Heart right ventricle (tissue), 16 donors: ENCODE measurements at regions not wholly inside any gene's neighbourhood (a gene's known extent, or its start where the extent isn't known, plus 50 kb on each side); places are given as distances from the start of the nearest gene placed in this dataset.
A peak's percentile ranks its signal among the peaks of the same experiment; 100 is the strongest.

ENCODE experiments used
- ATAC-seq, 8 donors: fragments of 200-7000 bp; cut with Tn5 transposase; one replicate each; pipeline ENCODE4 v1.9.1; 2020; ENCODE audit warnings: mild to moderate bottlenecking in 8 of 8, moderate library complexity in 8 of 8, moderate number of reproducible peaks in 1 of 8
- DNase-seq, 2 donors: peaks; one replicate each; pipeline ENCODE4 v3.0.0-alpha.2; 2020
- H3K27ac ChIP-seq, 10 donors: fragments of 200-600 bp; sonication (generic) in 2 of 10; one replicate each; pipeline versions ENCODE4 v1.5.0 to v1.8.0; 2020 to 2022; ENCODE audit warnings: mild to moderate bottlenecking in 3 of 10
- H3K27me3 ChIP-seq, 7 donors: fragments of 200-600 bp; one replicate each; pipeline ENCODE4 v1.8.0; 2021 to 2022; ENCODE audit warnings: mild to moderate bottlenecking in 2 of 7
- H3K36me3 ChIP-seq, 9 donors: fragments of 200-600 bp; sonication (generic) in 1 of 9; one replicate each; pipeline versions ENCODE4 v1.5.0 to v1.8.0; 2020 to 2022; ENCODE audit warnings: mild to moderate bottlenecking in 2 of 9
- H3K4me1 ChIP-seq, 9 donors: fragments of 200-600 bp; sonication (generic) in 1 of 9; one replicate each; pipeline versions ENCODE4 v1.5.0 to v1.8.0; 2020 to 2022; ENCODE audit warnings: mild to moderate bottlenecking in 4 of 9
- H3K4me3 ChIP-seq, 10 donors: fragments of 200-600 bp; sonication (generic) in 2 of 10; one replicate each; pipeline versions ENCODE4 v1.5.0 to v1.8.0; 2020 to 2022; ENCODE audit warnings: mild to moderate bottlenecking in 7 of 10, moderate library complexity in 2 of 10
- H3K9me3 ChIP-seq, 11 donors: fragments of 200-600 bp in 10 of 11; sonication (generic) in 2 of 11; one replicate each; pipeline versions ENCODE4 v1.5.0 to v1.8.0; 2013 to 2022; ENCODE audit warnings: mild to moderate bottlenecking in 2 of 11, control low read depth in 1 of 11, moderate library complexity in 1 of 11
- WGBS, 2 donors: extraction: QIAGEN DNeasy Blood & Tissue Kit; methylation state at CpG; one replicate each; pipeline ENCODE4 v1.1.7; 2013; ENCODE audit warnings: inconsistent platforms in 1 of 2; 5-methylcytosine and 5-hydroxymethylcytosine counted together
- intact Hi-C, 10 donors: fragments of 100-400 bp; cut with DNase I; formaldehyde crosslinking; loops; one replicate each; pipeline versions ENCODE4 v1.11.1 to v1.14.2; 2022
- TF ChIP-seq, protein P1 (sequence below), 9 donors: fragments of 200-600 bp; sonication (generic) in 2 of 9; IDR thresholded peaks; one replicate each; pipeline versions ENCODE4 v1.5.0 to v1.8.0; 2021 to 2022; ENCODE audit warnings: antibody characterized with exemption in 9 of 9, mild to moderate bottlenecking in 5 of 9, moderate library complexity in 1 of 9
- donor health status: Arrhythmogenic right ventricular cardiomyopathy.
- donor health status: ischemic (EF 13 %, LVEDD 7.1; RV severe dilation, severe dysfunction).
- donor health status: healthy with polysubstance abuse.
- donor health status: DM: no; HTN: yes; CAD: no.
- donor health status: DM: no; HTN: no; CAD: no.
- donor health status: ischemic (EF 25% LVEDD 6.9; RV normal size, moderate dysfunction).
- donor health status: ischemic (EF 25% LVEDD 5.7; RV mildly dilated, moderate dysfunction).
- donor health status: healthy.
- donor health status: DM: yes; HTN: yes; CAD: no.
- donor health status: Ischemic cardiomyopathy.
- donor health status: ischemic (EF 35%, LVEDD 5.7; RV mildly dilated, moderate dysfunction).
- donor health status: nonischemic (EF 11% LVEDD 7.7; RV severe dilation, severe dysfunction).
- donor health status: DM: yes; HTN: yes; CAD: no.
- donor health status: PGD.
- donor health status: ischemic (EF 29% LVEDD 5.4; RV normal size, mild dysfunction).
- donor health status: nonischemic (EF 23%, LVEDD 6.1; RV moderate dilation, normal function).

DNA sequence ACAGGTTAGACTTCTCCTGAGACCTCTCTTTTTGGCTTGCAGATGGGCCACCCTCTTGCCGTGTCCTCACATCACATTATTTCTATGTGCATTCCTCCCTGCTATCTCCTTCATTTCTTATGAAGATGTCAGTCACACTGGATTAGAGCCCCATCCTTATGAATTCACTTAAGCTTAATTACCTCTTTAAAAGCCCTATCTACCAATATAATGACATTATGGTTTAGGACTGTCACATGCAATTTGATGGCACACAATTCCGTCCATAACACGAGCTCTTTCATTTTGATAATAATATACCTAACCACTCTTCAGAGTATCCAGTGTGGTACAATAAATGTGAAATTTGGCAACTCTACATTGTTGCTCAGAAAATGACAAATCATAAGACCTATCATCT, 1037.3 kb downstream of the DIAPH3 start:
- Histone ChIP-seq H3K4me1 (no peaks in the 10 kb centered on the region), H3K27ac (no peak overlapping the region), H3K27me3 (no peaks in the 10 kb centered on the region), H3K9me3 (no peaks in the 10 kb centered on the region), H3K36me3 (no peaks in the 10 kb centered on the region), H3K4me3 (no peak overlapping the region)
- intact Hi-C loops = no loop called here
- no peak for ATAC-seq
- TF ChIP-seq, protein P1, sequence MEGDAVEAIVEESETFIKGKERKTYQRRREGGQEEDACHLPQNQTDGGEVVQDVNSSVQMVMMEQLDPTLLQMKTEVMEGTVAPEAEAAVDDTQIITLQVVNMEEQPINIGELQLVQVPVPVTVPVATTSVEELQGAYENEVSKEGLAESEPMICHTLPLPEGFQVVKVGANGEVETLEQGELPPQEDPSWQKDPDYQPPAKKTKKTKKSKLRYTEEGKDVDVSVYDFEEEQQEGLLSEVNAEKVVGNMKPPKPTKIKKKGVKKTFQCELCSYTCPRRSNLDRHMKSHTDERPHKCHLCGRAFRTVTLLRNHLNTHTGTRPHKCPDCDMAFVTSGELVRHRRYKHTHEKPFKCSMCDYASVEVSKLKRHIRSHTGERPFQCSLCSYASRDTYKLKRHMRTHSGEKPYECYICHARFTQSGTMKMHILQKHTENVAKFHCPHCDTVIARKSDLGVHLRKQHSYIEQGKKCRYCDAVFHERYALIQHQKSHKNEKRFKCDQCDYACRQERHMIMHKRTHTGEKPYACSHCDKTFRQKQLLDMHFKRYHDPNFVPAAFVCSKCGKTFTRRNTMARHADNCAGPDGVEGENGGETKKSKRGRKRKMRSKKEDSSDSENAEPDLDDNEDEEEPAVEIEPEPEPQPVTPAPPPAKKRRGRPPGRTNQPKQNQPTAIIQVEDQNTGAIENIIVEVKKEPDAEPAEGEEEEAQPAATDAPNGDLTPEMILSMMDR (IDR thresholded peaks at IDR 0.05) = no peak
- no peak for DNase-seq
- WGBS, 2 donors = 94 to 95% methylated on average over 3 of the region's 3 CpGs

DNA sequence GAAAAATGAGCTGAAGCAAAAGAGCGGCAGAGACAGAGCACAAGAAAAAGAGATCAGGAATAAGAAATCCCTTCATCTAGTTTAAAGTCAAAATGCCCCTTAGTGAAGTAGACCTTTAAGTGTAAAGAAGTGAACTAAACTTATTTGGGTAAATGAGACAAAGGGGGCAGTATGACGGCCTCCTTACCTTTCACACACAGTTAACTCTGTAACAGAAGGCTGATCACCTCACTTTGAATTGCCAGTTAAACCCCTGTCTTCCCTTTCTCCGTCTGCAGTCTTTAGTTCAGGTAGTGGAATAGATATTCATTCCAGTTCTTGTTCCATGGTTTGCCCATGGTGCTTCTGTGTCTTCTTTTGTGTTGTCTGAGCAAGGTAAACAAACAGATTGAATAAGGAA, 1029.8 kb downstream of the DIAPH3 start:
- TF ChIP-seq, protein P1 (IDR thresholded peaks at IDR 0.05) = no peak
- DNase-seq = no peak
- Histone ChIP-seq H3K27me3 (no peaks in the 10 kb centered on the region), H3K4me3 (no peak overlapping the region), H3K9me3 (no peaks in the 10 kb centered on the region), H3K27ac (no peak overlapping the region), H3K4me1 (no peaks in the 10 kb centered on the region), H3K36me3 (no peaks in the 10 kb centered on the region)
- 92 to 93% methylated on average over 3 of the region's 3 CpGs for WGBS, 2 donors
- ATAC-seq = no peak
- intact Hi-C loops = no loop called here

DNA sequence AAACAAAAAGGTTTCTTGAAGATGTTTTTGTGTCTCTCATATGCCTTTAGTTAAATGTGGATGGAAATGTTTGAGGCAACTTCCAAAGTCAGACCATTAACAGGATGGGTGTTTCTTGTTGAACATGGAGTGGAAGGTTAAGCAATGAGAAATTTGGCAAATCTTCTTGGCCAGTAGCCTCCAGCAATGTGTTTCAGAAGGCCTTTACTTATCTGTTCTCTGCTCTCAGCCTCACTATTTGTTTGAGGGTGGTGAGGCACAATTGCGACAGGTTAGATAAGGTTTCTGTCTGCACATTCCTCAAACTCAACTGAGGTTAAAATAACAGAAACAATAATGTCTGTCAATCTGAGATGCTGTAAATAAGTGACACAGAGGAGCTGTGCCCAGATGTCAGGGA, 1019.0 kb downstream of the DIAPH3 start:
- intact Hi-C loops = no loop called here
- Histone ChIP-seq H3K4me1 (no peaks in the 10 kb centered on the region), H3K36me3 (no peaks in the 10 kb centered on the region), H3K9me3 (no peaks in the 10 kb centered on the region), H3K4me3 (no peak overlapping the region), H3K27ac (no peak overlapping the region), H3K27me3 (no peaks in the 10 kb centered on the region)
- peak in 1 of 8 donors; percentile 68 for ATAC-seq
- TF ChIP-seq, protein P1 (IDR thresholded peaks at IDR 0.05) = no peak
- WGBS, 2 donors = 44 to 47% methylated on average over 1 of the region's 1 CpG
- no peak for DNase-seq

- Histone ChIP-seq H3K9me3 (no peaks in the 10 kb centered on the region), H3K4me1 (no peaks in the 10 kb centered on the region), H3K36me3 (no peaks in the 10 kb centered on the region), H3K4me3 (no peak overlapping the region), H3K27ac (no peak overlapping the region), H3K27me3 (no peaks in the 10 kb centered on the region)
- TF ChIP-seq, protein P1 (IDR thresholded peaks at IDR 0.05) = no peak
- intact Hi-C loops = no loop called here
- DNase-seq = no peak
- WGBS, 2 donors = 92 to 98% methylated on average over 4 of the region's 4 CpGs
- ATAC-seq = no peak
Measured at GRCh38 chr13:59145381-59145780, 1018.3 kb downstream of the DIAPH3 start.

- H3K4me1 ChIP-seq = no peaks in the 10 kb centered on the region
- ATAC-seq (no peak), DNase-seq (no peak)
- no peaks in the 10 kb centered on the region for H3K36me3 ChIP-seq
- no peak overlapping the region for H3K27ac ChIP-seq
- WGBS, 2 donors = 78 to 83% methylated on average over 3 of the region's 3 CpGs
- TF ChIP-seq, protein P1 (IDR thresholded peaks at IDR 0.05) = no peak
- H3K27me3 ChIP-seq = no peaks in the 10 kb centered on the region
- peaks cover 0 to 24% (median 8%) of the 10 kb centered on the region in 11 donors for H3K9me3 ChIP-seq
- intact Hi-C loops = no loop called here
- H3K4me3 ChIP-seq = no peak overlapping the region
Measured at GRCh38 chr13:59157181-59157580, 1006.5 kb downstream of the DIAPH3 start.
